22Rv1 (cell line): ENCODE measurements at regions not wholly inside any gene's neighbourhood (a gene's known extent, or its start where the extent isn't known, plus 50 kb on each side); places are given as distances from the start of the nearest gene placed in this dataset.
"Not testable (repeated sequence)": the region's sequence is repeated elsewhere in the genome, so short reads cannot be mapped to it uniquely, and the experiment has no call there.

ENCODE experiments used
- H3K27ac ChIP-seq: fragments of 450-650 bp; 2 replicates; pipeline ENCODE4 v1.5.1; 2017
- ZFX ChIP-seq: fragments of 450-650 bp; IDR thresholded peaks from 2 replicates; pipeline ENCODE4 v1.6.1; 2017; ENCODE audit warnings: antibody characterized with exemption, borderline replicate concordance
- TF ChIP-seq, protein P1 (sequence below): fragments of 450-650 bp; IDR thresholded peaks from 2 replicates; pipeline ENCODE4 v1.5.1; 2017; ENCODE audit warnings: mild to moderate bottlenecking

DNA sequence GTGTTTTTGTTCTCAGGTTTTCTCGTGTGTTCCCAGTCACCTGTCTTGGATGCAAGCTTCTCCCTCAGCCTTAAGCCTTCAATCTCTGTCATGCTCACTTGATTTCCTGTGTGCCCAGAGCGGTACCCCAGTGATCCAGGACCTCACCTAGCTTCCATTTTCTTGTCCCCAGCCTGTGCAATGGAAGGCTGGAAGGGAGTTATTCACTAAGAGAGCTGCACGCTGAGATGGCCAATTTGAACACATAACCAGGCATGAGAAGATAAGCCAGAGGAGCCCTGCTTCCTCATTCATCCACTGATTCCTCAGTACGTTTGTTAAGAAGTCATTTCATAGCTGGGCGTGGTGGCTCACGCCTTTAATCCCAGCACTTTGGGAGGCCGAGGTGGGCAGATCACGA, 130.8 kb upstream of the SERPINE2 start:
- TF ChIP-seq ZFX: no peak
- TF ChIP-seq, protein P1, sequence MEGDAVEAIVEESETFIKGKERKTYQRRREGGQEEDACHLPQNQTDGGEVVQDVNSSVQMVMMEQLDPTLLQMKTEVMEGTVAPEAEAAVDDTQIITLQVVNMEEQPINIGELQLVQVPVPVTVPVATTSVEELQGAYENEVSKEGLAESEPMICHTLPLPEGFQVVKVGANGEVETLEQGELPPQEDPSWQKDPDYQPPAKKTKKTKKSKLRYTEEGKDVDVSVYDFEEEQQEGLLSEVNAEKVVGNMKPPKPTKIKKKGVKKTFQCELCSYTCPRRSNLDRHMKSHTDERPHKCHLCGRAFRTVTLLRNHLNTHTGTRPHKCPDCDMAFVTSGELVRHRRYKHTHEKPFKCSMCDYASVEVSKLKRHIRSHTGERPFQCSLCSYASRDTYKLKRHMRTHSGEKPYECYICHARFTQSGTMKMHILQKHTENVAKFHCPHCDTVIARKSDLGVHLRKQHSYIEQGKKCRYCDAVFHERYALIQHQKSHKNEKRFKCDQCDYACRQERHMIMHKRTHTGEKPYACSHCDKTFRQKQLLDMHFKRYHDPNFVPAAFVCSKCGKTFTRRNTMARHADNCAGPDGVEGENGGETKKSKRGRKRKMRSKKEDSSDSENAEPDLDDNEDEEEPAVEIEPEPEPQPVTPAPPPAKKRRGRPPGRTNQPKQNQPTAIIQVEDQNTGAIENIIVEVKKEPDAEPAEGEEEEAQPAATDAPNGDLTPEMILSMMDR: no peak
- H3K27ac ChIP-seq: no peak overlapping the region

DNA sequence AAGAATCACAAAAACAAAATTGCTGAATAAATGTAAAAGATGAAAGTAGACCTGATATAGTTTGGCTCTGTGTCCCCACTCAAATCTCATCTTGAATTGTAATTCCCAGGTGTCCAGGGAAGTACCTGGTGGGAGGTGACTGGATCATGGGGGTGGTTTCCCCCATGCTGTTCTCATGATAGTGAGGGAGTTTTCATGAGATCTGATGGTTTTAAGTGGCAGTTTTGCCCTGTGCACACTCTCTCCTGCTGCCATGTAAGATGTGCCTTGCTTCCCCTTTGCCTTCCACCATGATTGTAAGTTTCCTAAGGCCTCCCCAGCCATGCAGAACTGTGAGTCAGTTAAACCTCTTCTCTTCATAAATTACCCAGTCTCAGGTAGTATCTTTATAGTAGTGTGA, 128.7 kb upstream of the SERPINE2 start:
- not testable (repeated sequence) for H3K27ac ChIP-seq

DNA sequence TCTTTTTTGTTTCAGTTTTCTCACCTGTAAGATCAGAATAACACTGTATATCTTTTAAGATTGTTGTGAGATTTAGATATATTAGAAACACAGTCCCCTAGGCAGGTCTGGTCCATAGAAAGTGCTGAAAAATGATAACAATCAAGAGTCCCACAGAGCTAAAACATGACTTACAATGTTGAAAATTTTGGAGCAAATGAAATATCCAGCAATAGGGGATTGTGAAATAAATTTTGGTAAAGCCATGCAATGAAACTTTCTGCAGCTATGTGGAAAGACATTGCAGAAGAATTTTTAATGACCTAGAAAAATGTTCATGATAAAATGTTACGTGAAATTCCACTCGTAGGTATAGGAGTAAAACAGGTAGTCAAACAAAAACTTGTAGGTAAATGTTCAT, 127.6 kb upstream of the SERPINE2 start:
- H3K27ac ChIP-seq: no peak overlapping the region
- TF ChIP-seq, protein P1: no peak
- no peak for TF ChIP-seq ZFX

DNA sequence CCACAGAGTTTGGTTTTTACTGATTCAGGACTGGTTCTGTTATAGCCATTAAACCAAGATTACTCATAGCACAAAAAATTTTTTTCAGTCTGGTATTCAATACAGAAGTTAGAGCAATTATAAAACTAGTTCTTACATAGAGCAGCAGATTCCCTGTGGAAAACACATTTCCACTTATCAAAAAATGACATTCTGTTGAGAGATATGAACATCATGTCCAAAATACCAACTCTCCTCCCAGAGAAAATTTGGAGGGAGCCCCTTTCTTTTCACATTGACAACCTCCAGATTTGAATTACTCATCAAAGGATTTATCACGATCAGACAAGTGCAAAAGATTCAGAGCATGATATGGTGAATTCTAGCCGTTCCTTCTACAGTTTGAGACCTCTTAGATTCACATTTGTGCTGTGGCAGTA, 126.8 kb upstream of the SERPINE2 start:
- H3K27ac ChIP-seq: no peak overlapping the region
- TF ChIP-seq ZFX: no peak
- TF ChIP-seq, protein P1: no peak

DNA sequence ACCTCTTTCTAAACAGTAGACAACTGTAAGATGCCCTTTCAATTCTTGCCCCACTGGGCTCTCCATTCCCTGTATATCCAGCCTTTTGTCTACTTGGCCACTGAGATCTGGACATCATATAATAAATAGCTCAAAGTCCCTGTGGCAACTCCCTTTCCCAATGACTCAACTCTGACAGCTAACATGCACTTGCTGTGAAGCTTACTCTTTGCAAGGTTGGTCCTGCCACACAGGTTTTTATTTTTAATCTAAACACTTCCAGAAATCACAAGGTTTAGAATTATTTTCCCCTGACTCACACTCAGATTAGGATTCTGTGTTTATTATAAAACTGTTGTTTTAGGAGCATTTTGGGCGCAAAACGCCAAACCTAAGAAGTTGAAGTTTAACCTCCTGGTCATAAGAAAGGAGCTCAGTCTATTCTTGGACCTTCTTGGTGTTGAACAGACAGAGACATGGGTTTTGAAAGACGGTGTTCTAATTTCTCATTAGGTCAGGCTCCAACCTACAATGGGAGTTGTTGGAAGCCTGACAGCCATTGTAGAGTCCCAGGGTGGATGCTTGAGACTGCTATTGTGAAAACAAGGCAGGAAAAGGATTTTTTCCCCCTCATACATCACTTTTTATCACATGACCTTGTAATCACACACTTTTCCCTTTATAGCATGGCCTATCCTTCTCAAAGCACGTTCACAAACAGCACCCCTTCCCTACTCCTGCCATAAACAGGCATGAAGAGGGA, 124.7 kb upstream of the SERPINE2 start:
- TF ChIP-seq, protein P1: no peak
- TF ChIP-seq ZFX: no peak
- H3K27ac ChIP-seq: no peak overlapping the region

DNA sequence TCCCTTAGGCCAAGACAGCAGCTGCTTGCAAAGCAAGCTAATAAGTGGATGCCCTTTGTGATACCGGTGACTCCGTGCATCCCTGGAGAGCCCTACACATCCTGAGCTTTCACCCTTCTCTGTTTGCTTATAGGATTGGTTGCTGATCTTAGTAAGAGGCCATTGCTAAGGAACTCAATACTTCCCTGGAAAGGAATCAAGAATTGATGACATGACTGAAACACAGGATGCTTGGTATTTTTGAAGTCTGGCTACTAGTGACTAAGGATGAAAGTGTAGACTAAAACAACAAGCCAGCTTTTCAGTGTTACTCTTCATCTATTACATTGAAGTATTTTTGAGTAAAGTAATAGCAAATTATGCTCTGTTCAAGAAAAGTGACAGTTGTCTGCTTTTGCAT, 123.0 kb upstream of the SERPINE2 start:
- H3K27ac ChIP-seq: no peak overlapping the region
- TF ChIP-seq ZFX: no peak
- TF ChIP-seq, protein P1: no peak

DNA sequence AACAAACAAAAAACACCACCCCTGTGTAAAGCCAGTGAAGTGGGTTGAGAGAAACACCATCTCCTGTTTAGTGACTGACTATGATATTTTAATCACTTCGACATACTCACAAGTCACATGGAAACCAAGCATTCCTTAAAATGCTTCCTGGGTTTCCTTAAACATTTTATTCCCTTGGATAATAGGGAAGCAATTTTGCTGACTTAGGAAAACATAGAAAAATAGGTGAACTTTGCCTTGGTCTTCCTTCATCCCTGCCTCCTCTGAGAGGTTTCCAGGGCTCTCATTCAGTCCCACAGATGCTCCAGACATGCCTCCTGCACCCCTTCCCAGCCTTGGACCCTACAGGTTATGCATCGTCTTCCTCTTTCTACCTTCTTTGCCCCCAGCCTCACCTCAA, 122.6 kb upstream of the SERPINE2 start:
- TF ChIP-seq, protein P1: no peak
- no peak for TF ChIP-seq ZFX
- H3K27ac ChIP-seq: no peak overlapping the region

DNA sequence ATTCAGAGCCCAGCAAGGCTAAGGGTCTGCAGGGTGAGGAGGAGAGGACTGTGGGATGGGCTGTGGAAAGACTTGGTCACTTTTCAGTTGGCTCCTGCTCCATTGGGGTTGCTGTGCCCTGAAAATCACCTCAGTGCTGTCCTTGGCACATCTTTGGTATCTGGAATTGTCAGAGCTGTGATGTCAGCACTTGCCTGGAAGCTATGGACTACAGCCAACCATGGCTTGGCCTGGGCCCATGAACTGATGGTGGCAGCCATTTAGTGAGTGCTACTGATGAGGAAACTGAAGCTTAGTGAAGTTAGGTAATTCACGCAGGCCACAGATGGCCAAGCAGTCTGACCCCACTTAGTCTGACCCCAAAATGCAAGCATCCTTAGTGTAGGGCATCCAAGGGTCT, 121.8 kb upstream of the SERPINE2 start:
- H3K27ac ChIP-seq: no peak overlapping the region
- TF ChIP-seq, protein P1: no peak
- TF ChIP-seq ZFX: no peak
